MM.1S (cell line): ENCODE measurements at regions not wholly inside any gene's neighbourhood (a gene's known extent, or its start where the extent isn't known, plus 50 kb on each side); places are given as distances from the start of the nearest gene placed in this dataset.
A peak's percentile ranks its signal among the peaks of the same experiment; 100 is the strongest.
"Not testable (repeated sequence)": the region's sequence is repeated elsewhere in the genome, so short reads cannot be mapped to it uniquely, and the experiment has no call there.

Source experiments
- DNase-seq: peaks from one replicate; pipeline ENCODE4 v3.0.0-alpha.2; 2015
- H2AFZ ChIP-seq: fragments of 300-600 bp; sonication (generic); 2 replicates; pipeline ENCODE4 v1.6.0; 2016; ENCODE audit warnings: antibody characterized with exemption, low read length
- H3F3A ChIP-seq: fragments of 300-600 bp; sonication (generic); 2 replicates; pipeline ENCODE4 v1.6.1; 2016; ENCODE audit warnings: mild to moderate bottlenecking, antibody characterized with exemption, low read length, moderate library complexity, mixed read lengths; ENCODE audit not compliant: insufficient read depth
- H3K27ac ChIP-seq: fragments of 300-600 bp; sonication (generic); 2 replicates; pipeline ENCODE4 v1.5.1; 2016; ENCODE audit warnings: mild to moderate bottlenecking, low read length
- H3K27me3 ChIP-seq: fragments of 300-600 bp; sonication (generic); replicated peaks from 2 replicates; pipeline ENCODE4 v1.6.0; 2016; ENCODE audit warnings: low read length; ENCODE audit not compliant: insufficient read depth
- H3K36me3 ChIP-seq: fragments of 300-600 bp; sonication (generic); replicated peaks from 2 replicates; pipeline ENCODE4 v1.6.1; 2016; ENCODE audit warnings: mild to moderate bottlenecking, low read length, mixed read lengths; ENCODE audit not compliant: insufficient read depth
- H3K4me1 ChIP-seq: fragments of 300-600 bp; sonication (generic); 2 replicates; pipeline ENCODE4 v1.6.1; 2016; ENCODE audit warnings: low read length, mixed read lengths
- H3K4me2 ChIP-seq: fragments of 300-600 bp; sonication (generic); 2 replicates; pipeline ENCODE4 v1.6.0; 2016; ENCODE audit warnings: low read depth, low read length
- H3K4me3 ChIP-seq: fragments of 300-600 bp; sonication (generic); 2 replicates; pipeline ENCODE4 v1.5.1; 2016; ENCODE audit warnings: low read length, mixed read lengths
- H3K79me2 ChIP-seq: fragments of 300-600 bp; sonication (generic); 2 replicates; pipeline ENCODE4 v1.6.1; 2016; ENCODE audit warnings: mixed run types, low read length, mixed read lengths
- H3K9ac ChIP-seq: fragments of 300-600 bp; sonication (generic); 2 replicates; pipeline ENCODE4 v1.6.1; 2016; ENCODE audit warnings: low read length, mixed read lengths
- H3K9me2 ChIP-seq: fragments of 300-600 bp; sonication (generic); replicated peaks from 2 replicates; pipeline ENCODE4 v1.6.1; 2016; ENCODE audit warnings: mild to moderate bottlenecking, low read length, mixed read lengths; ENCODE audit not compliant: insufficient read depth
- H3K9me3 ChIP-seq: fragments of 300-600 bp; sonication (generic); replicated peaks from 2 replicates; pipeline ENCODE4 v1.6.1; 2016; ENCODE audit warnings: mild to moderate bottlenecking, low read length, mixed read lengths; ENCODE audit not compliant: insufficient read depth
- H4K20me1 ChIP-seq: fragments of 300-600 bp; sonication (generic); 2 replicates; pipeline ENCODE4 v1.6.1; 2016; ENCODE audit warnings: mild to moderate bottlenecking, low read length, moderate library complexity, mixed read lengths; ENCODE audit not compliant: insufficient read depth
- TF ChIP-seq, protein P1 (sequence below): fragments of 300-600 bp; sonication (generic); IDR thresholded peaks from 2 replicates; pipeline ENCODE4 v1.5.1; 2016; ENCODE audit warnings: antibody characterized with exemption, low read length, mixed read lengths

DNA sequence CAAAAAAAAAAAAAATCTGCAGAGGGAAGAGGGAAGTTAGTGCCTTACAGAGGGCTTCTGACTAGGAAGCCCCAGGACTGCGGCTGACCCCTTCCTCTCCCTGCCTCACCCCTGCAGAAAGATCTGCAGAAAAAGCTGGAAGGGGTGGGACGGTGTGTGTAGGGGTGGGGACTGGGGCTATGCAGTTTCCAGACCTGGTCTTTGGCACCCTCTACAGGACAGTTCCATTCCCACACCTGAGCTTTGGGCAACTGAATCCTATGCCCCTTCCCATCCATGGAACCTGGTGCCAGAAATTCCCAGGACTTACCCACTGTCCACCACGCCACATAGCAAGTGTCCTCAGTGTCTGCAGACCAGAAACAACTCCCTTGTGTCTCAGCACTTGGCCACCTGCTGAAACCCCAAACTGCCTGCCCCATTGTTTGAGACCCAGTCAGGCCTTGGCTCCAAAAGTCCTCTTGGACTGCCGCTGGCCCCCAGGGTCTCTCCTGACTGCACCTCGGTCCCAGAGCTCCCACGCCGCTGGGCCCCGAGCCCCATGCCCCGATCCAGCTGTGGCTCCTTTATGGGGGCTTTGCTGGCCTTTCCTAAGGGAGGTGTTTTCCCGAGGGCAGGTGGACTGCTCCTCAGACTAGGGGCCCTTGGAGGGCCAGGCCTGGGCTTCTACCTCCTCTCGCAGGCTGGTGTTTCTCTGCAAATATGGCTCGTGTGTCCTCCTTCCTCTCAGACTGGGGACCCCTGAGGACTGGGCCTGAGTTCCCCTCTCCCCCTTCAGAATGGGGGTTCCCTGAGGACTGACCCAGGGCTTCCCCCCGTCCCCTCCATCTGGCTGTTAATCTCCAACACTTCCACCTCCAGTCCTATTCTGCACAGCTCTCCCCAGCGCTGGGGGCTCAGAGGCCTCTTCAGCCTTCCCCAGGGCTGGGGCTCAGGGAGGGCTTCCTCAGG is 284.9 kb upstream of the TEKT4 start:
- not testable (repeated sequence) for H3K4me1 ChIP-seq, DNase-seq, H2AFZ ChIP-seq, H3K4me2 ChIP-seq, H3K9me2 ChIP-seq, H3K27ac ChIP-seq, H3K9me3 ChIP-seq, H3K27me3 ChIP-seq, H4K20me1 ChIP-seq, H3K36me3 ChIP-seq, H3F3A ChIP-seq, H3K4me3 ChIP-seq, H3K9ac ChIP-seq, H3K79me2 ChIP-seq
- TF ChIP-seq, protein P1, sequence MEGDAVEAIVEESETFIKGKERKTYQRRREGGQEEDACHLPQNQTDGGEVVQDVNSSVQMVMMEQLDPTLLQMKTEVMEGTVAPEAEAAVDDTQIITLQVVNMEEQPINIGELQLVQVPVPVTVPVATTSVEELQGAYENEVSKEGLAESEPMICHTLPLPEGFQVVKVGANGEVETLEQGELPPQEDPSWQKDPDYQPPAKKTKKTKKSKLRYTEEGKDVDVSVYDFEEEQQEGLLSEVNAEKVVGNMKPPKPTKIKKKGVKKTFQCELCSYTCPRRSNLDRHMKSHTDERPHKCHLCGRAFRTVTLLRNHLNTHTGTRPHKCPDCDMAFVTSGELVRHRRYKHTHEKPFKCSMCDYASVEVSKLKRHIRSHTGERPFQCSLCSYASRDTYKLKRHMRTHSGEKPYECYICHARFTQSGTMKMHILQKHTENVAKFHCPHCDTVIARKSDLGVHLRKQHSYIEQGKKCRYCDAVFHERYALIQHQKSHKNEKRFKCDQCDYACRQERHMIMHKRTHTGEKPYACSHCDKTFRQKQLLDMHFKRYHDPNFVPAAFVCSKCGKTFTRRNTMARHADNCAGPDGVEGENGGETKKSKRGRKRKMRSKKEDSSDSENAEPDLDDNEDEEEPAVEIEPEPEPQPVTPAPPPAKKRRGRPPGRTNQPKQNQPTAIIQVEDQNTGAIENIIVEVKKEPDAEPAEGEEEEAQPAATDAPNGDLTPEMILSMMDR = peak; percentile 20; the same call in 1 of the 2 replicates

DNA sequence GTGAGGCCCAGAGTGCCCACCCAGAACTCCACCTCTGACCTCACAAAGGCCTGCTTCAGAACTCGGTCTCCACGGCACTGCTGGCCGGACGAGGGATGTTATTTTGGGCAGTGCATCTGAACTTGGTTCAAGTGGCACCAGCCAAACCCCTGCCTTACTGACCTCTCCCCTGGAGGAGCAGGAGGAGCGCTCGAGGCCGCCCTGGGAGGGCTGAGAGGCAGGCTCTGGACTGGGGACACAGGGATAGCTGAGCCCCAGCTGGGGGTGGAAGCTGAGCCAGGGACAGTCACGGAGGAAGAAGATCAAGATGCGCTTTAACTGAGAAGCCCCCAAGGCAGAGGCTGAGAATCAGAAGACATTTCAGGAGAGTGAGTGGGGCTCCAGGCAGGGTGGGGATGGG is 284.2 kb upstream of the TEKT4 start:
- not testable (repeated sequence) for H2AFZ ChIP-seq, H3K4me2 ChIP-seq, H3K4me3 ChIP-seq, H3K27me3 ChIP-seq, DNase-seq, H3K27ac ChIP-seq, H3K9ac ChIP-seq, H4K20me1 ChIP-seq, H3K9me2 ChIP-seq, H3K9me3 ChIP-seq, H3K36me3 ChIP-seq, H3F3A ChIP-seq, H3K79me2 ChIP-seq, H3K4me1 ChIP-seq

DNA sequence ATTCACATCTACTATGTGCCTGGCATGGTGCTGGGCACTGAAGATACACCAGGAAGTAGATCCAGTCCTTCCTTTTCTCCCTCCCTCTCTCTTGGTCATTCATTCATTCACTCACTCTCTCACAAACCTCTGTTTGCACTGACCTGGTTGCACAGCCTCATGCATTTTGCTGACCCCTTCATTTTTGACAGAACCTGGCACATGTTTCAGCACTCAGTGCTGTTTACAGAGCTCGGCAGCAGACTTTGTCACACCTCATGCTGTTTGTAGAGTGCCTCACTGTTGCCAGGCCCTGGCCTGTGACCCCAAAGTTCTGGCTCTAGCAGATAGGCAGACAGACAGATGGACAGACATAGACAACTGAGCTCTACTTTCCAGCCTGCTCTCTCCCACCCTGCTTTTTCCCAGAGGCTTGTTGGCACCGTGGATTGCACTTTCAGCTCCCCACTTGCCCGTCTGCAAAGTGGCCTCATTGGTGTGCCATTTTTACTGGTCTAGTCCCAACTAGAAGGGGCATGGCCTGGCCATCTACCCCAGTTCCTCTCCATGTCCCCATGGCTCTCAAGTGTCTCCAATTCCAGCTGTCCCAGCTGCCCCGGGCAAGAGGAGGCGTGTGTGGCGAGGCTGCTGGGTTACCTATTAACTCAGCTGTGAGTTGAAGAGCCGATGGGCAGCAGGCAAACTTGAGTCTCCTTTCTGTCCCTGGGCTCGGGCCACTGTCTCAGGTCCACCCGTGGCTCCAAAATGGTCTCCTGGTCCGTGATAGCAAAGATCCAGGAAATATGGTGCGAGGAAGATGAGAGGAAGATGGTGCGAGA is 277.0 kb upstream of the TEKT4 start:
- not testable (repeated sequence) for H3K4me3 ChIP-seq, H3K9me2 ChIP-seq, H3F3A ChIP-seq, H3K4me1 ChIP-seq, H3K9me3 ChIP-seq, H3K9ac ChIP-seq, H4K20me1 ChIP-seq, H3K36me3 ChIP-seq, H3K27me3 ChIP-seq, DNase-seq, H3K27ac ChIP-seq, H3K4me2 ChIP-seq, H2AFZ ChIP-seq, H3K79me2 ChIP-seq

DNA sequence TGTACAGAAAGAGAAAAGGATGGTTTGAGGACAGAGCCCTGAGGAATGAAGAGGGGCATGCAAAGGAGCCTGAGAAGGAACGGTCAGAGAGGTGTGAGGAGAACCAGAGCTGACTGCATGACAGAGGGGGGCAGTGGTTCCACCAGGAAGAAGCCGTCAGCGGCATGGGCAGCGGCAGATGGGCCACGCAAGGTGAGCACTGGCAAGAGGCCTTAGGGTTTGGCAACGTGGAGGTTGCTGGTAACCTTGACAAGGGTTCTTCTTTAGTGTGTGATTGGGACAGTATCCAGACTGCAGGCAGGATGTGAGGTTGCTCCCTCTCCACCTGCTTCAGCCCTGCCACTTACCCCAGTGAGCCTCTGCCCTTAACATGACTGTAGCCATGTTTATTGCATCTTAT is 275.3 kb upstream of the TEKT4 start:
- H3K36me3 ChIP-seq, H4K20me1 ChIP-seq, H3K9me2 ChIP-seq, H3K4me3 ChIP-seq, H3K27ac ChIP-seq, H2AFZ ChIP-seq, DNase-seq, H3K9ac ChIP-seq, H3K4me1 ChIP-seq, H3K4me2 ChIP-seq, H3K79me2 ChIP-seq, H3K9me3 ChIP-seq, H3F3A ChIP-seq, H3K27me3 ChIP-seq: not testable (repeated sequence)

DNA sequence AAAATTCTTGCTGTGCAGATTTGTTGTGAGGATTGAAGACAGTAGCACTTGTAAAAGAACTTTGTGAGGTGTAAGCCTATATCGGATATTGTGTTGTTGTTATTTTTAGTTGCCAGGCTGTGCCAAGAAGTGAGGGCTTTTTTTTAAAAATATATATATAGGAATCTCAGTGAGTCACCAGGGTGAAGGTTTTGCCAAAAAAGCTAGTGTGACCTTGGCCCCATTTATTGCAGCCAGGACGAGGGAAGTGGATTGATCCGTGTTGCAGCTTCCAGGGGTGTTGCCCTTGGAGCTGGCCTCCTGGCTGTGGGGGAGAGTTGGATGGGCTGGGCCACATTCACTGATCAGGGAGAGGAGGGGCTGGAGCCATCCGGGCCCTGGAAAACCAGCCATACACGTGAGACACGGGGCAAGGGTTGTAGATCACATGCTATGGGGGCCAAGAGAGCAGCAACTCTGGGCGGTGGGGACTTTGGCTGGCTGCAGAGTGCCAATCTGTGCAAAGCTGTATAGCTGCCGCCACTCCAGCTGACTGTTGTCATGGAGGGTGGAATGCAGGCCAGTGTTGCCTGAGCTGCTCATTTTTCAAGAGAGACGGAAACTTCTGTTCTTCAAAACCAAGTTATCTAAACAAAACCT is 273.0 kb upstream of the TEKT4 start:
- H3K27ac ChIP-seq, H3K4me2 ChIP-seq, H3K9me2 ChIP-seq, H3K4me1 ChIP-seq, H3K27me3 ChIP-seq, H3K79me2 ChIP-seq, H3K9ac ChIP-seq, H3K36me3 ChIP-seq, H3F3A ChIP-seq, H4K20me1 ChIP-seq, H2AFZ ChIP-seq, DNase-seq, H3K4me3 ChIP-seq, H3K9me3 ChIP-seq: not testable (repeated sequence)

DNA sequence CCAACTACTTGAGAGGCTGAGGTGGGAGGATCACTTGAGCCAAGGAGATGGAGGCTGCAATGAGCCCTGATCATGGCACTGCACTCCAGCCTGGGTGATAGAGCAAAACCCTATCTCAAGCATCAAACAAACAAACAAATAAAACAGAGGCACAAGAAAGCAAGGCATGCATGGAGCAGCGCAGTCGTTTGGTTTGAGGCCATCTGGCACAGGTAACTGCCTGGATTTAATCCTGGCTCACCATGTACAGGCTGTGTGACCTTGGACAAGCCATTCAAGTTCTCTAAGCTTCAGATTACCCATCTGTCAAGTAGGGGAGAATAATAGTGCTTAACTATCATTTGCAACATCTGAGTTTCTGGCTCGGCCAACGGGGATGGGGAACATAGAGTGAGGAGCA is 270.3 kb upstream of the TEKT4 start:
- not testable (repeated sequence) for H3K4me2 ChIP-seq, H3K9me3 ChIP-seq, H4K20me1 ChIP-seq, H3K27ac ChIP-seq, H3K36me3 ChIP-seq, H3K27me3 ChIP-seq, H3K4me1 ChIP-seq, H3F3A ChIP-seq, H3K4me3 ChIP-seq, H3K79me2 ChIP-seq, DNase-seq, H2AFZ ChIP-seq, H3K9ac ChIP-seq, H3K9me2 ChIP-seq
